DND-41 (cell line): ENCODE measurements at regions not wholly inside any gene's neighbourhood (a gene's known extent, or its start where the extent isn't known, plus 50 kb on each side); places are given as distances from the start of the nearest gene placed in this dataset.

Source experiments
- ATAC-seq: fragments of 200-7000 bp; cut with Tn5 transposase; 3 replicates; pipeline ENCODE4 v1.9.1; 2021; ENCODE audit warnings: low read depth; ENCODE audit not compliant: insufficient read depth
- DNase-seq: peaks from one replicate; pipeline ENCODE4 v3.0.0-alpha.2; 2020
- H2AFZ ChIP-seq: 2 replicates; pipeline ENCODE4 v1.6.0; 2012; ENCODE audit warnings: low read depth, low read length
- H3K27ac ChIP-seq: 2 replicates; pipeline ENCODE4 v1.5.1; 2012; ENCODE audit warnings: low read length, inconsistent platforms
- H3K27me3 ChIP-seq: fragments of 200-600 bp; sonication (generic); 2 replicates; pipeline ENCODE4 v1.6.0; 2012; ENCODE audit warnings: low read length, mild to moderate bottlenecking, inconsistent platforms; ENCODE audit not compliant: insufficient read depth, poor library complexity
- H3K36me3 ChIP-seq: 2 replicates; pipeline ENCODE4 v1.5.1; 2012; ENCODE audit warnings: low read length, inconsistent platforms; ENCODE audit not compliant: insufficient read depth
- H3K4me1 ChIP-seq: 2 replicates; pipeline ENCODE4 v1.5.1; 2012; ENCODE audit warnings: mild to moderate bottlenecking, low read length; ENCODE audit not compliant: insufficient read depth
- H3K4me2 ChIP-seq: 2 replicates; pipeline ENCODE4 v1.6.0; 2012; ENCODE audit warnings: mild to moderate bottlenecking, moderate library complexity, low read length, inconsistent platforms; ENCODE audit not compliant: insufficient read depth
- H3K4me3 ChIP-seq, 2 experiments: fragments of 200-600 bp in 1 of 2; shearing (Covaris generic) in 1 of 2; 2 replicates each; pipeline ENCODE4 v1.5.1; 2012 to 2016; ENCODE audit warnings: inconsistent platforms in 2 of 2, low read length in 2 of 2, mild to moderate bottlenecking in 2 of 2, low read depth in 1 of 2, moderate library complexity in 1 of 2
- H3K79me2 ChIP-seq: 2 replicates; pipeline ENCODE4 v1.6.0; 2012; ENCODE audit warnings: low read length, inconsistent platforms; ENCODE audit not compliant: insufficient read depth
- H3K9ac ChIP-seq: 2 replicates; pipeline ENCODE4 v1.6.0; 2012; ENCODE audit warnings: low read depth, mild to moderate bottlenecking, inconsistent platforms, low read length, moderate library complexity
- H3K9me3 ChIP-seq: 2 replicates; pipeline ENCODE4 v1.5.1; 2012; ENCODE audit warnings: low read length, moderate library complexity, mild to moderate bottlenecking, inconsistent platforms; ENCODE audit not compliant: insufficient read depth, severe bottlenecking
- H4K20me1 ChIP-seq: 2 replicates; pipeline ENCODE4 v1.6.0; 2012; ENCODE audit warnings: low read length; ENCODE audit not compliant: insufficient read depth
- CTCF ChIP-seq: IDR thresholded peaks from 2 replicates; pipeline ENCODE4 v1.5.1; 2012; ENCODE audit warnings: borderline replicate concordance, low read length, moderate library complexity, mild to moderate bottlenecking; ENCODE audit not compliant: poor library complexity, severe bottlenecking; ENCODE audit errors: extremely low read depth
- EZH2 ChIP-seq: IDR thresholded peaks from 3 replicates; pipeline ENCODE4 v1.6.1; 2012; ENCODE audit warnings: borderline replicate concordance, low read depth, mild to moderate bottlenecking, moderate library complexity, low read length, inconsistent platforms; ENCODE audit not compliant: severe bottlenecking

- no peak overlapping the region for H3K27ac ChIP-seq
- no peak for TF ChIP-seq CTCF
- TF ChIP-seq EZH2 = no peak
- no peaks in the 10 kb centered on the region for H3K9me3 ChIP-seq
- no peaks in the 10 kb centered on the region for H3K79me2 ChIP-seq
- no peak overlapping the region for H3K4me3 ChIP-seq
- no peak overlapping the region for H3K9ac ChIP-seq
- no peaks in the 10 kb centered on the region for H3K27me3 ChIP-seq
- no peak overlapping the region for H2AFZ ChIP-seq
- no peak overlapping the region for H3K4me2 ChIP-seq
- DNase-seq (no peak), ATAC-seq (no peak)
- no peaks in the 10 kb centered on the region for H4K20me1 ChIP-seq
- H3K4me1 ChIP-seq = no peaks in the 10 kb centered on the region
- no peaks in the 10 kb centered on the region for H3K36me3 ChIP-seq
Observed at GRCh38 chr6:84441456-84441855, 214.0 kb upstream of the CEP162 start.

- no peaks in the 10 kb centered on the region for H4K20me1 ChIP-seq
- H2AFZ ChIP-seq = no peak overlapping the region
- no peak overlapping the region for H3K4me2 ChIP-seq
- no peak overlapping the region for H3K27ac ChIP-seq
- no peaks in the 10 kb centered on the region for H3K27me3 ChIP-seq
- H3K9ac ChIP-seq = no peak overlapping the region
- H3K36me3 ChIP-seq = no peaks in the 10 kb centered on the region
- H3K4me1 ChIP-seq = no peaks in the 10 kb centered on the region
- no peaks in the 10 kb centered on the region for H3K9me3 ChIP-seq
- TF ChIP-seq EZH2 = no peak
- no peak for TF ChIP-seq CTCF
- ATAC-seq (no peak), DNase-seq (no peak)
- H3K4me3 ChIP-seq = no peak overlapping the region
- H3K79me2 ChIP-seq = no peaks in the 10 kb centered on the region
Observed at GRCh38 chr6:84434550-84434949, 207.1 kb upstream of the CEP162 start.

- ATAC-seq = no peak
- H4K20me1 ChIP-seq = no peaks in the 10 kb centered on the region
- H3K4me3 ChIP-seq = no peak overlapping the region
- H3K79me2 ChIP-seq = no peaks in the 10 kb centered on the region
- H2AFZ ChIP-seq = no peak overlapping the region
- no peaks in the 10 kb centered on the region for H3K4me1 ChIP-seq
- no peaks in the 10 kb centered on the region for H3K9me3 ChIP-seq
- no peak overlapping the region for H3K9ac ChIP-seq
- H3K4me2 ChIP-seq = no peak overlapping the region
- TF ChIP-seq CTCF = no peak
- no peak for TF ChIP-seq EZH2
- no peak overlapping the region for H3K27ac ChIP-seq
- no peaks in the 10 kb centered on the region for H3K27me3 ChIP-seq
- DNase-seq = no peak
- no peaks in the 10 kb centered on the region for H3K36me3 ChIP-seq
Observed at GRCh38 chr6:84432619-84433018, 205.2 kb upstream of the CEP162 start.
